IPS-15b (cell line): ENCODE measurements at regions not wholly inside any gene's neighbourhood (a gene's known extent, or its start where the extent isn't known, plus 50 kb on each side); places are given as distances from the start of the nearest gene placed in this dataset.

Experiments used
- H3K27me3 ChIP-seq: one replicate; pipeline ENCODE4 v1.6.1; 2013; ENCODE audit warnings: low read length; ENCODE audit not compliant: control insufficient read depth, insufficient read depth
- H3K36me3 ChIP-seq: one replicate; pipeline ENCODE4 v1.6.1; 2013; ENCODE audit warnings: low read length; ENCODE audit not compliant: control insufficient read depth, insufficient read depth
- H3K4me1 ChIP-seq: one replicate; pipeline ENCODE4 v1.6.1; 2013; ENCODE audit warnings: mild to moderate bottlenecking, low read length; ENCODE audit not compliant: control insufficient read depth, insufficient read depth
- H3K4me3 ChIP-seq: one replicate; pipeline ENCODE4 v1.5.1; 2013; ENCODE audit warnings: low read depth, low read length
- H3K9ac ChIP-seq: one replicate; pipeline ENCODE4 v1.6.1; 2013; ENCODE audit warnings: low read depth, mild to moderate bottlenecking, low read length
- H3K9me3 ChIP-seq: one replicate; pipeline ENCODE4 v1.6.1; 2013; ENCODE audit warnings: mild to moderate bottlenecking, low read length; ENCODE audit not compliant: control insufficient read depth, insufficient read depth

DNA sequence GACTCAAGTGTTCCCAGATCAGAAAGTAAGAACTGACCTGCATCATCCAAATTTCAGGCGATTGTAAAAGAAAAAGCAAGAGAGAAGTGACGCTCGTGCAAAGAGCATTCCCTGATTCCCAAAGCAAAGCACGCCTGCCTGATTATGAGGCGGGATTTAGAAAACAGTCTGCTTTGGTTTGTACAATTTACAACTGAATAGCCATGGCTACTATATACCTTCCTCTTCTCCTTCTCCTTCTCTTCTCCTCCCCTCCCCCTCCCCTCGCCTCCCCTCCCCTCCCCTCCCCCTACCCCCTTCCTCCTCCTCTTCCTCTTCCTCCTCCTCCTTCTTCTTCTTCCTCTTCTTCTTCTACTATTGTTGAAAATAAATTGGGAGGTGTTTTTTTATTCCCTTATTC lies 782.9 kb downstream of the GALR1 start:
- Histone ChIP-seq H3K9me3 (no peaks in the 10 kb centered on the region), H3K4me3 (peak overlapping the region; percentile 11), H3K27me3 (no peaks in the 10 kb centered on the region), H3K36me3 (no peaks in the 10 kb centered on the region), H3K9ac (no peak overlapping the region), H3K4me1 (peaks cover 8% of the 10 kb centered on the region)

GRCh38 chr18:78034755-78035154 lies 785.1 kb downstream of the GALR1 start:
- Histone ChIP-seq H3K9ac (no peak overlapping the region), H3K4me3 (no peak overlapping the region), H3K9me3 (no peaks in the 10 kb centered on the region), H3K36me3 (no peaks in the 10 kb centered on the region), H3K4me1 (peaks cover 8% of the 10 kb centered on the region), H3K27me3 (no peaks in the 10 kb centered on the region)

- H3K27me3 ChIP-seq = no peaks in the 10 kb centered on the region
- H3K36me3 ChIP-seq = no peaks in the 10 kb centered on the region
- no peak overlapping the region for H3K4me3 ChIP-seq
- no peaks in the 10 kb centered on the region for H3K4me1 ChIP-seq
- no peaks in the 10 kb centered on the region for H3K9me3 ChIP-seq
- H3K9ac ChIP-seq = no peak overlapping the region
Measured at GRCh38 chr18:78041218-78041617, 791.6 kb downstream of the GALR1 start.

- H3K36me3 ChIP-seq = no peaks in the 10 kb centered on the region
- H3K4me3 ChIP-seq = no peak overlapping the region
- H3K4me1 ChIP-seq = no peaks in the 10 kb centered on the region
- no peaks in the 10 kb centered on the region for H3K9me3 ChIP-seq
- H3K27me3 ChIP-seq = no peaks in the 10 kb centered on the region
- no peak overlapping the region for H3K9ac ChIP-seq
Measured at GRCh38 chr18:78046631-78047030, 797.0 kb downstream of the GALR1 start.

GRCh38 chr18:78049281-78049680 lies 799.6 kb downstream of the GALR1 start:
- Histone ChIP-seq H3K4me3 (no peak overlapping the region), H3K9ac (no peak overlapping the region), H3K27me3 (no peaks in the 10 kb centered on the region), H3K9me3 (no peaks in the 10 kb centered on the region), H3K4me1 (no peaks in the 10 kb centered on the region), H3K36me3 (no peaks in the 10 kb centered on the region)

DNA sequence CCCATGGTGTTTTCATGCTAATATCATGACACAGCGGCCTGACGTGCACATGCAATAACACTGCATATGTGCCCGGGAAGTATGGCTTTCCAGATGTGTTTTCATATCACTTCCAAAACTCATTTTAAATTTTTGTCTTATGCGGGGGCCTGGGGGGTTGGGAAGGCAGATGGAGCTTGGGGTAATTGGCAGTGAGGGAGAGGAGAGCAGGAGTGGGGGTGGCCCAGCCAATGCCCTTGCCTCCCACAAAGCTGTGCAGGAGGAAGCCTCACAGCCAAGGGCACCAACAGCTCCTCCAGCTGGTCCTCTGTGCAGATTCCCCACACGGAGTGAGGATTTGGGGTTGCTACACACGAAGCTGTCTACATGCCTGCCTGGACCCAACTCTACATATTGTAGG lies 805.2 kb downstream of the GALR1 start:
- H3K9ac ChIP-seq = no peak overlapping the region
- no peaks in the 10 kb centered on the region for H3K4me1 ChIP-seq
- H3K27me3 ChIP-seq = no peaks in the 10 kb centered on the region
- no peak overlapping the region for H3K4me3 ChIP-seq
- no peaks in the 10 kb centered on the region for H3K36me3 ChIP-seq
- H3K9me3 ChIP-seq = no peaks in the 10 kb centered on the region

DNA sequence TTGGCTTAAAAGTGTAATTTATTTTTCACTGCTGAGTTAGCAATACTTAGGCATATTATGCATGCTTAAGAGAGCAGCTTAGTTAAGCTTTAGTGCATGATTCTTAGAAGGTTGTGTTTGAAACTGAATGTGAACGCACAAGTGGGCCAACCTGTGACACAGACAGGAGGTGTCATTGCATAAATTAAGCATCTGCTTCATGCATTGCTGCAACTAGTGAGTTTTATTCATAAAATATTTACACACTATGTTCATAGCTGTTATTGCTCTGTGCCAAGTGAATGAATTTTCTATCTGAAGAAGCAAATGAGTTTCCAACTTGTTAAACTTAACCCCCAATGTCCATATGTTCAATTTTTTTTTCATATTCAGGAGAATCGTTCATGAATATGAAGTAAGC lies 806.4 kb downstream of the GALR1 start:
- Histone ChIP-seq H3K9me3 (no peaks in the 10 kb centered on the region), H3K4me1 (no peaks in the 10 kb centered on the region)

DNA sequence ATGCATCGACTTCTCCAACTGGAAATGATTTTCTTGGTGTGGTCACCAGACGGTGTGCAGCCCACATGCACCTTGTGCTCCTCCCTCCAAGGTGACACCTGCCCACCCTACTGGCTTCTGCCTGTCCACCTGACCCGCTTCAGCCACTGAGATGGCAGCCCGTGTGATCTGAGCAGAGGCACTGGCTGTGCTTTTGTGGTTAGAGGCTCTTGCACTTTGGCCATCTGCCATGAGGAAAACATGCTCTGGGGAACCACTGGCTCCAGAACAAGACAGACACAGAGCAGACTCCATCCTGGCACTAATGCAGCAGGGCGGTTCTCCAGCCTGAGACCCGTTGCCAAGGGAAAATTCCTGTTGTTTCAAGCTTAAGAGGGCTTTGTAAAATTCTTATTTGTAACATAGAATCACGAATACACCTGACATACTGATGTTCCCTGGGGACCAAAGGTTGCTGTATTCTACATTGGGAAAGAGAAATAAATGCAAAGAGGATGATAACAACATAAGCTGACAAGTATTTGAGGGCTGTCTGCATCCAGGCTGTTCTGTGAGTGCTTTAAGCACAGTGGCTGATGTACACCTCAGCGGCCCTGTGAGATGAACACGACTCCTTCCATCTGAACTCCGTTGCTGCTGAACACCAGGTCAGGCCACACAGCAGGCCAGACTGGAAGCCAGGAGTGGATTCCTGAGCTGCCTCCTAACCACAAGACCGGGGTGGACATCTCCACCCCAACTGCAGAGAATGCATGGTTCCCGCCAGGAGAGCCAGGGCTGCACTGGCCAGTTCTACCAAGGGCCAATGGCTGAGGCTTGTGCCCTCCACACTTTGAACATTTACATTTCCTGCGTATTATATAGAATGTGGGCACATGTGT lies 820.4 kb downstream of the GALR1 start:
- H3K4me3 ChIP-seq = no peak overlapping the region

More for the DNA sequence above, 806.4 kb downstream of the GALR1 start:
- H3K9ac ChIP-seq = no peak overlapping the region
- H3K4me3 ChIP-seq = no peak overlapping the region
- H3K36me3 ChIP-seq = no peaks in the 10 kb centered on the region
- H3K27me3 ChIP-seq = no peaks in the 10 kb centered on the region

DNA sequence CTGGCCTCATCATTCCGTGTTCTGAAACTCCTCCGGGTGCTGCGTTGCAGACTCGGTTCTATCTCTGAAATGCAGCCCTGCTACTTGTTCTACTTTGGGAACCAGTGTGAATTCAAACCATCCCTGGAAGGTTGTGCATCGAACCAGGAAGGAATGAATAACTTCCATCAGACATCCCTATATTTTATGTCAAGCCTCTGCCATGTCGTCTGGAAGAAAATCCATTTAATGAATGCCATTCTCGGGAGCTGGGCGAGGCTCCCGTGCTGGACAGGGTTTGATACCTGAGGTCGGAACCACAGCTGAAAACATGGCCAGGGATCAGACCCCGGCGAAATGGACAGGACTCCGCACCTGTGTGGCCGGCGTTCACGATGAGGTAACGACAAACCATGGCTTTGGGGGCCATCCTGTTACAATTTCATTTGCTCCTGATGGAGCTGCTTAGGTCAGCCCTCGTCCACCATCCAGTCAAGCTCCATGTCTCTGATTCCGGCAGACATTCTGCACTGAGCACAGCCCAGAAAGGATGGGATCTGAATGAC lies 821.6 kb downstream of the GALR1 start:
- Histone ChIP-seq H3K4me3 (no peak overlapping the region), H3K4me1 (peaks cover 3% of the 10 kb centered on the region), H3K27me3 (no peaks in the 10 kb centered on the region), H3K36me3 (no peaks in the 10 kb centered on the region), H3K9me3 (no peaks in the 10 kb centered on the region), H3K9ac (no peak overlapping the region)

More for the DNA sequence above, 820.4 kb downstream of the GALR1 start:
- H3K4me1 ChIP-seq = peaks cover 3% of the 10 kb centered on the region
- no peaks in the 10 kb centered on the region for H3K27me3 ChIP-seq
- H3K9ac ChIP-seq = no peak overlapping the region
- H3K9me3 ChIP-seq = no peaks in the 10 kb centered on the region
- H3K36me3 ChIP-seq = no peaks in the 10 kb centered on the region

GRCh38 chr18:78071776-78072175 lies 822.1 kb downstream of the GALR1 start:
- H3K4me3 ChIP-seq = no peak overlapping the region

GRCh38 chr18:78072375-78072774 lies 822.7 kb downstream of the GALR1 start:
- Histone ChIP-seq H3K9ac (no peak overlapping the region), H3K4me1 (peaks cover 3% of the 10 kb centered on the region), H3K27me3 (no peaks in the 10 kb centered on the region), H3K36me3 (no peaks in the 10 kb centered on the region), H3K9me3 (no peaks in the 10 kb centered on the region), H3K4me3 (no peak overlapping the region)

More at GRCh38 chr18:78071776-78072175, 822.1 kb downstream of the GALR1 start:
- Histone ChIP-seq H3K4me1 (peaks cover 3% of the 10 kb centered on the region), H3K27me3 (no peaks in the 10 kb centered on the region), H3K36me3 (no peaks in the 10 kb centered on the region), H3K9me3 (no peaks in the 10 kb centered on the region), H3K9ac (no peak overlapping the region)

- H3K27me3 ChIP-seq = no peaks in the 10 kb centered on the region
- no peak overlapping the region for H3K9ac ChIP-seq
- H3K4me3 ChIP-seq = no peak overlapping the region
- no peaks in the 10 kb centered on the region for H3K9me3 ChIP-seq
- no peaks in the 10 kb centered on the region for H3K36me3 ChIP-seq
- peaks cover 3% of the 10 kb centered on the region for H3K4me1 ChIP-seq
Measured at GRCh38 chr18:78073275-78073674, 823.6 kb downstream of the GALR1 start.
